ENCODE measurements at regions not wholly inside any gene's neighbourhood (a gene's known extent, or its start where the extent isn't known, plus 50 kb on each side); places are given as distances from the start of the nearest gene placed in this dataset.
A peak's percentile ranks its signal among the peaks of the same experiment; 100 is the strongest.

DNA sequence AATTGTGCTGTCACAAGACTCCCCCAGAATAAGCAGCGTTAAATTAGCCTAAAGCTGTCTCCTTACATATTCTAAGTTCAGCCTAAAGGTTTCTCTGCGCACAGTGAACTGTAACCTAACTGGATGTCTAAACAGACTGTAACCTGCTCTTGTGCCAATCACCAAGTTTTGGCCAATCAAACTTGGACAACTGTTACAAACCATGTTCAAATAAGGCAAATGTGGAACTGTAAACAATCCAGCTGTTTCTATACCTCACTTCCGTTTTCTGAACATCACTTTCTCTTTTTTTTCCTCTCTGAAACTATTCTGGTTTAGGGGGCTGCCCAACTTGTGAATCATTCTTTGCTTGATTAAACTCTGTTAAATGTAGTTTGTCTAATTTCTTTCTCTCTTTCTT is 252.2 kb upstream of the HABP2 start:
- Histone ChIP-seq H3K9me3 (no peaks in the 10 kb centered on the region), H3K27ac (no peak overlapping the region), H3K36me3 (no peaks in the 10 kb centered on the region), H3K4me3 (no peak overlapping the region), H3K27me3 (no peaks in the 10 kb centered on the region), H3K4me1 (no peaks in the 10 kb centered on the region)
- intact Hi-C loops (cut with DNase I) = no loop called here
- DNase-seq = no peak
- WGBS (ENCODE audit: insufficient coverage, low coverage, low lambda C conversion rate, missing lambda C conversion rate) = 46% methylated on average over 3 of the region's 3 CpGs
- TF ChIP-seq POLR2A (IDR thresholded peaks at IDR 0.05) = no peak
- TF ChIP-seq, protein P1, sequence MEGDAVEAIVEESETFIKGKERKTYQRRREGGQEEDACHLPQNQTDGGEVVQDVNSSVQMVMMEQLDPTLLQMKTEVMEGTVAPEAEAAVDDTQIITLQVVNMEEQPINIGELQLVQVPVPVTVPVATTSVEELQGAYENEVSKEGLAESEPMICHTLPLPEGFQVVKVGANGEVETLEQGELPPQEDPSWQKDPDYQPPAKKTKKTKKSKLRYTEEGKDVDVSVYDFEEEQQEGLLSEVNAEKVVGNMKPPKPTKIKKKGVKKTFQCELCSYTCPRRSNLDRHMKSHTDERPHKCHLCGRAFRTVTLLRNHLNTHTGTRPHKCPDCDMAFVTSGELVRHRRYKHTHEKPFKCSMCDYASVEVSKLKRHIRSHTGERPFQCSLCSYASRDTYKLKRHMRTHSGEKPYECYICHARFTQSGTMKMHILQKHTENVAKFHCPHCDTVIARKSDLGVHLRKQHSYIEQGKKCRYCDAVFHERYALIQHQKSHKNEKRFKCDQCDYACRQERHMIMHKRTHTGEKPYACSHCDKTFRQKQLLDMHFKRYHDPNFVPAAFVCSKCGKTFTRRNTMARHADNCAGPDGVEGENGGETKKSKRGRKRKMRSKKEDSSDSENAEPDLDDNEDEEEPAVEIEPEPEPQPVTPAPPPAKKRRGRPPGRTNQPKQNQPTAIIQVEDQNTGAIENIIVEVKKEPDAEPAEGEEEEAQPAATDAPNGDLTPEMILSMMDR (IDR thresholded peaks at IDR 0.05) = no peak
- ATAC-seq = no peak

DNA sequence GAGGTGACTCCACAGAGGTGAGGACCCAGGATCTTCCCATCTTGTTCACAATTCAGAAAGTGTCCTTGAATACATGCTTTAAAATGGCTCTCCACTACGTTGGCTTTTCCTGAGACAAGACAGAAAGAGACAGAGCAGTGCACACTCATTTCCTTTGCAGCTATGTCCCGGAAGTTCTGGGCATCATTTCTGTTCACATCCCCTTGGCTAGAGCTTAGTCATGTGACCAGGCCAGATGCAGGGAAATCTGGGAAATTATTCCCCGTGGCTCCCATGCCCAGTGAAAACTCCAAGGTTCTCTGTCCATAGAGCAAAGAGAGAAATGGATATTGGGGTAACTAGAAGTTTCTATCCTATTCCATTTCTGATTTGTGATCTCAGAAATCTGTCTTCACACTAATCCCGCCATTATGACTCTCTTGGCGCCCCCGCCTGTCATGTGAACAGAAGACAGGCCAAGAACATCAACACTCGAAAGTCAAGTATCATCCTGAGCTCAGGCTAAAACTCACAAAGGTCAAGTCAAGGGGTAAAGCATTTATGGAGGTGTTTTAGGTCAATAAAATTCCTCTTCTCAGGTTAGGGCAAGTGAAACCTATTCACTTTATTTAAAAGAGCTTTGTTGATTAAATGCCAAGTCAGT is 251.4 kb upstream of the HABP2 start:
- H3K9me3 ChIP-seq = no peaks in the 10 kb centered on the region
- WGBS (ENCODE audit: insufficient coverage, low coverage, low lambda C conversion rate, missing lambda C conversion rate) = 73% methylated on average over 6 of the region's 7 CpGs
- TF ChIP-seq, protein P1 (IDR thresholded peaks at IDR 0.05) = no peak
- TF ChIP-seq POLR2A (IDR thresholded peaks at IDR 0.05) = no peak
- no peak overlapping the region for H3K4me3 ChIP-seq
- ATAC-seq (no peak), DNase-seq (no peak)
- intact Hi-C loops (cut with DNase I) = no loop called here
- H3K36me3 ChIP-seq = no peaks in the 10 kb centered on the region
- H3K4me1 ChIP-seq = no peaks in the 10 kb centered on the region
- no peak overlapping the region for H3K27ac ChIP-seq
- no peaks in the 10 kb centered on the region for H3K27me3 ChIP-seq

DNA sequence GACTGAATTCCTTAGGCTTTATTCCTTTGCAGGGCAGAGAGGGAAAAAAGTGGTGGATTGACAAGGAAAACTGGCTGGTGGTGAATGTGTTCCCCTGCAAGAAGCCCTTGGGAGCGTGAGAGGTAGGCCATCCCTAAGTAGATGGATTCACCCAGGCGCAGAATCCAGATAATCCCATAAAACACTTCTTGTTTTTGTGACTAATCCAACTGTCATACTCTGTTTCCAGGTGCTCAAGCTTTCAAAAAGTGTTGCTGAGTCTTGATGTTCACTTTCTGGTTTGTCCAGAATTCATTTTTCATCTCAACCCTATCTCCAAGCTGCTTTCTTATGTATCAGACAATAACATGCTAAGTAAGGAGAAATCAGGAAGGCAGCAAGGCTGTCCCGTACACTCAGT is 250.8 kb upstream of the HABP2 start:
- DNase-seq = no peak
- Histone ChIP-seq H3K9me3 (no peaks in the 10 kb centered on the region), H3K4me1 (no peaks in the 10 kb centered on the region), H3K27me3 (no peaks in the 10 kb centered on the region), H3K36me3 (no peaks in the 10 kb centered on the region), H3K4me3 (no peak overlapping the region), H3K27ac (no peak overlapping the region)
- WGBS (ENCODE audit: insufficient coverage, low coverage, low lambda C conversion rate, missing lambda C conversion rate) = 85% methylated on average over 3 of the region's 3 CpGs
- no peak for ATAC-seq
- intact Hi-C loops (cut with DNase I) = no loop called here
- TF ChIP-seq, protein P1 (IDR thresholded peaks at IDR 0.05) = no peak
- TF ChIP-seq POLR2A (IDR thresholded peaks at IDR 0.05) = no peak

DNA sequence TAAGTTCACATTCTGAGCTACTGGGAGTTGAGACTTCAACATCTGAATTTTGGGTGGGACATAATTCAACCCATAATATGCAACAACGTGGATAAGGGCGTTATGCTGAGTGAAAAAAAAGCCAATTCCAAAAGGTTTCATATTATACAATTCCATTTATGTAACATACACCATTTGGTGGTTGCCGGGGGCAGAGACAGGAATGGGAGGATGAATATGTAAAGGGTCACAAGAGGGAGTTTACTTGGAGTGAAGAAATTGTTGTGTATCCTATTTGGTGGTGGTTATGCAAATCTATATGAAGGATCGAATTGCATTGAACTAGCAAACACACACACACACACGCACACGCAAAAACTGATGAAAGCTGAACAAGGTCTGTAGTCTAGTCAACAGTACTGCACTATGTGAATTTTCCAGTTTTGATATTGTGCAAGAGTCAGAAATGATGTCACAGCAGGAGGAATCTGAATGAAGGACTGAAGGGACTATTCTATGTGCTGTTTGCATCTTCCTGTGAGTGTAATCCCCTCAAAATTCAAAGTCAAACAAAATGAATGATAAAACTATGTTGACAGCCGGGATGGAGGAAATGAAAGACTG is 249.2 kb upstream of the HABP2 start:
- TF ChIP-seq, protein P1 (IDR thresholded peaks at IDR 0.05) = no peak
- TF ChIP-seq POLR2A (IDR thresholded peaks at IDR 0.05) = no peak
- ATAC-seq = peak in 1 of 4 donors; percentile 39
- Histone ChIP-seq H3K9me3 (no peaks in the 10 kb centered on the region), H3K4me3 (no peak overlapping the region), H3K27ac (no peak overlapping the region), H3K4me1 (no peaks in the 10 kb centered on the region), H3K27me3 (no peaks in the 10 kb centered on the region), H3K36me3 (no peaks in the 10 kb centered on the region)
- intact Hi-C loops (cut with DNase I) = no loop called here
- 58% methylated on average over 7 of the region's 7 CpGs for WGBS (ENCODE audit: insufficient coverage, low coverage, low lambda C conversion rate, missing lambda C conversion rate)
- no peak for DNase-seq

Data from right lobe of liver (tissue), 6 donors.